ENCODE measurements at regions not wholly inside any gene's neighbourhood (a gene's known extent, or its start where the extent isn't known, plus 50 kb on each side); places are given as distances from the start of the nearest gene placed in this dataset.

DNA sequence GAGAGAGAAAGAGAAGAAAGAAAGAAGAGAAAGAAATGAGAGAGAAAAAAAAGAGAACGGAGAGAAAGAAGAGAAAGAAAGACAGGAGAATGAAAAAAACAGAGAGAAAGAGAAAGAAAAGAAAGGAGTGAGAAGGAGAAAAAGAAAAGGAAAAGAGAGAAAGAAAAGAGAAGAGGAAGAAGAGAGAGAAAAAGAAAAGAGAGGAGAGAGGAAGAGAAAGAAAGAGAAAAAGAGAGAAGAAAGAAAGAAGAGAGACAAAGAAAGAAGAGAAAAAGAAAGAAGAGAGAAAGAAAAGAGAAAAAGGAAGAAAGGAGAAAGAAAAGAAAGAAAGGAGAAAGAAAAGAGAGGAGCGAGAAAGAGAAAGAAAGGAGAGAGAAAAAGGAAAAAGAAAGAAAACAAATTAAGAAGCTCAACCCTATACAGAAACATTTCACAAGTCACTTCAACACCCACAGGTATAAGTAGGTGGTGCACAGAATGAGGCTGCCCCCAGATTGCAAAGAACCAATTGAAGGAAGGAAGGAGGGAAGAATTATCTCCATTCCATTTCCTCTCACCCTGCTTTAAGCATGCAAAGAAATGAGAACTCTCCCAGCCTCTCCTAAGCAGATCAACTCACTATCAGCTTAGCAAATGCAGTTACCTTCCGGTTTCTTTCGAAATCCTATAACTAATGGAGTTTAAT, 98.8 kb upstream of the CACNA1A start:
- H3K4me3 ChIP-seq (ENCODE audit: low read depth, low read length): no peak overlapping the region
- no peak for DNase-seq (ENCODE audit: low read depth)
- no peak for TF ChIP-seq CTCF (IDR thresholded peaks at IDR 0.05; ENCODE audit: control insufficient read depth, extremely low read depth, insufficient read depth)

DNA sequence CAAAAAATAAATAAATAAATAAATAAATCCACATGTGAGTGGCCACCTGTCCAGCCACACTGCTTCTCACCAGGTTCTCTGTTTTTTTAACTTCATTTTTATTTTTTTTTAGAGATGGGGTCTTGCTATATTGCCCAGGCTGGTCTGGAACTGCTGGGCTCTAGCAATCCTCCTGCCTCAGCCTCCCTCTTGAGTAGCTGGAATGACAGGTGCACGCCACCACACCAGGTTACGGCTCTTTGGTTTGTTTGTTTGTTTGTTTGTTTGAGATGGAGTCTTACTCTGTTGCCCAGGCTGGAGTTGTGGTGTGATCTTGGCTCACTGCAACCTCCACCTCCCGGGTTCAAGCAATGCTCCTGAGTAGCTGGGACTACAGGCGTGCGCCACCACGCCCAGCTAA, 94.5 kb upstream of the CACNA1A start:
- no peak overlapping the region for H3K4me3 ChIP-seq (ENCODE audit: low read depth, low read length)
- no peak for TF ChIP-seq CTCF (IDR thresholded peaks at IDR 0.05; ENCODE audit: control insufficient read depth, extremely low read depth, insufficient read depth)
- DNase-seq (ENCODE audit: low read depth): no peak

- H3K4me3 ChIP-seq (ENCODE audit: low read depth, low read length): no peak overlapping the region
- no peak for DNase-seq (ENCODE audit: low read depth)
- no peak for TF ChIP-seq CTCF (IDR thresholded peaks at IDR 0.05; ENCODE audit: control insufficient read depth, extremely low read depth, insufficient read depth)
Measured at GRCh38 chr19:13600091-13600490, 93.8 kb upstream of the CACNA1A start.

DNA sequence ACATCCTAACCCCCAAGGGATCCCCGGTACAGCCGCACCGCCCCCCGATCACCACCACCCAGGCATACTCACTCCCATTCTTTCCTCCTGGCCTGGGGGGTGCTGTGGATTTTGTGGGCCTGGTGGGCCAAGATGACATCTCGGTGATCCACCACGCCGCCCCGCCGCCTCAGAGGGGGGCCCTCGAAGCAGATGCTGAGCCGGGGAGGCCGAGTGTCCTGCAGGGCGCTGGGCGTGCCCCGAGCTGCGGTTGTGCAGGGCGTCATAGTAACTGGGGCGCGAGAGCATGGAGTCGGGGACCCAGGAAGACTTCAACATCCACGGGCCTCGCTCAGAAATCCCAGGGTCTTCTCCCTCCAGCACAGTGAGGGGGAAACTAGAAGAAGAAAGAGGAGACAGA, 93.4 kb upstream of the CACNA1A start:
- TF ChIP-seq CTCF (IDR thresholded peaks at IDR 0.05; ENCODE audit: control insufficient read depth, extremely low read depth, insufficient read depth): no peak
- DNase-seq (ENCODE audit: low read depth): no peak
- H3K4me3 ChIP-seq (ENCODE audit: low read depth, low read length): no peak overlapping the region

DNA sequence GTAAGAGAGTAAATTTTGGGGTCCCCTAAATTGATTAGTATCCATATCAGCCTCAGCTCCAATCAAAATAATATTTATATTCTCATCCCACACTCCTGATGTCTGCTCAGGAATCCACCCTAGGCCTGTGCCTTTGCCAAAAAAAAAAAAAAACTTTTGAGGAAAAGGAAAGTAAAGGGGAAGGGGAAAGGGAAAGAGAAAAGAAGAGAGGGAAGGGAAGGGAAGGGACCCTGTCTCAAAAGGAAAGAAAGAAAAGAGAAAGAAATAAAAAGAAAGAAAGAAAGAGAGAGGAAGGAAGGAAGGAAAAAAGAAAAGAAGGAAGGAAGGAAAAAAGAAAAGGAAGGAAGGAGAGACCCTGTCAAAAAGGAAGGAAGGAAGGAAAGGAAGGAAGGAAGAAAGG, 91.8 kb upstream of the CACNA1A start:
- DNase-seq (ENCODE audit: low read depth): no peak
- no peak overlapping the region for H3K4me3 ChIP-seq (ENCODE audit: low read depth, low read length)
- TF ChIP-seq CTCF (IDR thresholded peaks at IDR 0.05; ENCODE audit: control insufficient read depth, extremely low read depth, insufficient read depth): no peak

DNA sequence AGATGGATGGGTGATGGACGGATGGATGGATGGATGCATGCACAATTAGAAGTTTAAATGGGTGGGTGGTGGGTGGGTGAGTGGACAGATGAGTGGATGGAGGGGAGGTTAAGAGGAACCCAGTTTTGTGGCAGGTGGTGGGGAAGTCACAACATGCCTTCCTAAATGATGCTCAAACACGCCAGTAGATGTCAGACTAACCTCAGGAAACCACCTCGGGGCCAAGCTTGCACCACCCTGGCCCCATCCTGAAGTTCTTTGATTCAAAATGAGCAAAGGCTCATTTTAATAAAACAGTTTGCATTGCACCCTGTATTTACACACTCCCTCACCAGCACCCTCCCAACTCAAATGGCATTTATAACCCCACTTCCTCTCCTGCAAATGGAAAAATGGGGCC, 91.4 kb upstream of the CACNA1A start:
- H3K4me3 ChIP-seq (ENCODE audit: low read depth, low read length): no peak overlapping the region
- peak; percentile 8 for DNase-seq (ENCODE audit: low read depth)
- peak; percentile 80 for TF ChIP-seq CTCF (IDR thresholded peaks at IDR 0.05; ENCODE audit: control insufficient read depth, extremely low read depth, insufficient read depth)

Measured in LNCaP clone FGC (cell line).